AG09309 (cell line): ENCODE measurements at regions not wholly inside any gene's neighbourhood (a gene's known extent, or its start where the extent isn't known, plus 50 kb on each side); places are given as distances from the start of the nearest gene placed in this dataset.

Experiments used
- DNase-seq: peaks from one replicate; pipeline ENCODE4 v3.0.0-alpha.2; 2010; ENCODE audit warnings: low read depth
- H3K4me3 ChIP-seq: 2 replicates; pipeline ENCODE4 v1.5.1; 2011; ENCODE audit warnings: mild to moderate bottlenecking, low read depth, low read length, moderate library complexity; ENCODE audit not compliant: control insufficient read depth
- CTCF ChIP-seq: IDR thresholded peaks from 2 replicates; pipeline ENCODE4 v1.5.1; 2011; ENCODE audit warnings: mild to moderate bottlenecking, low read depth, low read length, inconsistent platforms; ENCODE audit not compliant: insufficient read depth, control insufficient read depth; ENCODE audit errors: missing control alignments

GRCh38 chr18:7363338-7363737, 132.4 kb downstream of the LRRC30 start:
- no peak for DNase-seq
- no peak for TF ChIP-seq CTCF
- no peak overlapping the region for H3K4me3 ChIP-seq

- DNase-seq = no peak
These were observed 135.7 kb downstream of the LRRC30 start for GRCh38 chr18:7366597-7366996.

GRCh38 chr18:7367336-7367735, 136.4 kb downstream of the LRRC30 start:
- no peak overlapping the region for H3K4me3 ChIP-seq
- no peak for DNase-seq
- TF ChIP-seq CTCF = no peak

More at GRCh38 chr18:7366597-7366996, 135.7 kb downstream of the LRRC30 start:
- H3K4me3 ChIP-seq = no peak overlapping the region
- TF ChIP-seq CTCF = no peak

- no peak for DNase-seq
- no peak for TF ChIP-seq CTCF
- H3K4me3 ChIP-seq = no peak overlapping the region
These were observed 138.1 kb downstream of the LRRC30 start for GRCh38 chr18:7369006-7369405.

- no peak for TF ChIP-seq CTCF
- H3K4me3 ChIP-seq = no peak overlapping the region
- no peak for DNase-seq
These were observed 139.5 kb downstream of the LRRC30 start for GRCh38 chr18:7370375-7370774.

- TF ChIP-seq CTCF = no peak
- no peak overlapping the region for H3K4me3 ChIP-seq
- no peak for DNase-seq
These were observed 139.9 kb downstream of the LRRC30 start for GRCh38 chr18:7370802-7371201.

GRCh38 chr18:7373441-7373840, 142.6 kb downstream of the LRRC30 start:
- no peak overlapping the region for H3K4me3 ChIP-seq
- no peak for DNase-seq
- no peak for TF ChIP-seq CTCF
